ENCODE measurements at regions not wholly inside any gene's neighbourhood (a gene's known extent, or its start where the extent isn't known, plus 50 kb on each side); places are given as distances from the start of the nearest gene placed in this dataset.

GRCh38 chr13:31898378-31899071, 133.0 kb upstream of the FRY start:
- no peak for DNase-seq

GRCh38 chr13:31901985-31902384, 129.6 kb upstream of the FRY start:
- DNase-seq: no peak

DNA sequence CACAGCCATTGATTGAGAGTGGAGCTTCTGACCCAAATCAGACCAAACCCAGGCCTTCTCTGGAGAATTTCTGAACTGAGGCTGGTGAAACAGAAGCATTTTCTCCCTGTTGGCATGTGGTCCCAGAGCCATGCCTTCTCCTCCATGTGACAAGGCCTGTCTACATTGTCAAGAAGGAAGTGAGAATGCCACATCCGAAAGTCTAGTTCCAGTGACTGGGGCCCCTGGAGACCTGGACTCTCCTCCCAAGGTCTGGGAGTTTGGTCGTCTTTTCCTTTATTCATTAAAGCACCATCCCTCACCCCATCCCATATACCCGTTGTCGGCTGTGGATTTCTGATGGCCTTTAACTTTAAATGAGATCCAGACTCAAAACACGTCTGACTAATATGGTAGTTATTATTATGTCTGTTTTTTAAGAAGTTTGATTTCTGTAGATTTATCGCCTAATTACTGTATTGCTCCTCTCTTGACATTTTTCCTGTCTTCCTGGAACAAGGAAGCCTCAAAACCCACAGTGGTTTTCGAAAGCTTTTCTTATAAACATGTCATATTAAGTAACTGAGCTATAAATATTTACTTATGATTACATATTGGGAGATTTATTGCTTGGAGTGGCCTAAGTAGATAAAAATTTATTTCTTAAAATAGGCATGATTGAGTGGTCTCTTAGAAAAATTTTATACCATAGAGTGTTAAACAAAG, 128.3 kb upstream of the FRY start:
- no peak for DNase-seq

GRCh38 chr13:31904941-31905824, 126.4 kb upstream of the FRY start:
- no peak for DNase-seq

GRCh38 chr13:31905961-31906360, 125.6 kb upstream of the FRY start:
- no peak for DNase-seq

GRCh38 chr13:31908696-31909411, 122.7 kb upstream of the FRY start:
- no peak for DNase-seq

- peak; percentile 94 for DNase-seq
Observed at GRCh38 chr13:31909864-31910551, 121.6 kb upstream of the FRY start.

- DNase-seq: no peak
Observed at GRCh38 chr13:31910633-31911032, 120.9 kb upstream of the FRY start.

DNA sequence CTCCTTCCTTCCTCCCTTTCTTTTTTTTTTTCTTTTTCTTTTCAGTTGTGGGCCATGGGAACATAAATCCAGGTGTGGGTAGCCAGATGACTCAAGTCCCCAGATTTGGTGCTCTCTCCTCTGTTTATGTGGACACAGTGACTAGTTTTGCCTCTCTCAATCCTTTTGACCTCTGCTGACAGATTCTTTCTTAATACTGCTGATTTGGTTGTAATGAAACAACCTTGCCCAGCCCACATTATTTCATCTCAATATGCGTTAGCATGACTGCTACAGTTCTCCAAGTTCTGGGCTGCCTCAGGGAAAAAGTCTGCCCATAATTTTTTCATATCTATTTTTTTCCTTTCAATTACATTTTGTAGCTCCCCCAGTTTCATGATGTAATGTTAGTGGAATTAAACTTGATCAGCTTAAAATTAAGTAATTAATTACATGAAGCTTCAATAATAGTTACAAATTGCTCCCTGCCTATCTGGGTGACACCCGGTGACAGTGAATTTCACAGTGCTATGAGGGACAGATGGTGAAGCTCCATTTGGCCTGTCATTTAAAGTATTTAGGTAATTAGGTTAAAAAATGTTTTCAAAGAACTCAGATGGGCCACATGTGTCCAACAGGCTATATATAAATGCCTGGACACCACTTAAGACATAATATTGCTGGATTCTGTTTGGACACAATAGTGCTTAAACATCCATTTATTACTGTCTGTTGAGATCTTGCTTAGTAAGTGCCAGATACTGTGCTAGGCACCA, 118.8 kb upstream of the FRY start:
- no peak for DNase-seq

DNA sequence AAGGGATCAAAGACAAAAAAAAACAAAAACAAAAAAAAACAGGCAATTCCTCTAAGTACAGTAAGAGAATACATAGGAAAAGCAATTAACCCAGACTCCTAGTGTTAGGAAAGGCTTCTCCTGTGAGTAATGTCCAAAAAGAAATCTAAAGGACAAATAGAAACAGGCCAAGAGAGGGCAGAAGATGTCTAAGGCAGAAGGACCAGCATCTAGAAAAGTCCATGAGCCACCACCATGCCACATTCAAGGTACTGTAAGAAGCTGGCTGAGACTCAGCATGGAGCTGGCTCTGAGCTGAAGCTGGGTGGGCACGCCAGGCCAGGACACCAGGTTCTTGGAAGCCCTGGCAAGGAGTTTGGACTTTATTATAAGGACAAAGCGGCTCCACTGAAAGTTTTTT, 118.1 kb upstream of the FRY start:
- no peak for DNase-seq

DNA sequence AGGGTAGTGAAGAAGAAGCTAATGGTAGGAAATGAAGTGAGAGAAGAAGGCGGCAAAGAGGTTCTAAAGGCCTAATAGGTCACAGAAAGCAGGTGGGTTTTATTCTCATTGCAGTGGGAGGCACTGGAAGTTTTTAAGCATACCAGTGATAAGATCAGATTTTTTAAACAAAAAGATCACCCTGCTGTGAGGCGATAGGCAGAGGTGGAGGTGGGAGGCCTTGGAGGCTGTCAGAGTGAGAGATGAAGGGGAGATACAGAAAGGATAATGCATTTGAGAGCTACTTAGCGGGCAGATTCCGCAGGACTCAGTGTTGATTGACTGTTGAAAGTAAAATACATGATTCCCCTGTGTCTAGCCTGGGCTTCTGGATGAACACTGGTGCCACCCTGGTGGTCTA, 116.7 kb upstream of the FRY start:
- DNase-seq: no peak

DNA sequence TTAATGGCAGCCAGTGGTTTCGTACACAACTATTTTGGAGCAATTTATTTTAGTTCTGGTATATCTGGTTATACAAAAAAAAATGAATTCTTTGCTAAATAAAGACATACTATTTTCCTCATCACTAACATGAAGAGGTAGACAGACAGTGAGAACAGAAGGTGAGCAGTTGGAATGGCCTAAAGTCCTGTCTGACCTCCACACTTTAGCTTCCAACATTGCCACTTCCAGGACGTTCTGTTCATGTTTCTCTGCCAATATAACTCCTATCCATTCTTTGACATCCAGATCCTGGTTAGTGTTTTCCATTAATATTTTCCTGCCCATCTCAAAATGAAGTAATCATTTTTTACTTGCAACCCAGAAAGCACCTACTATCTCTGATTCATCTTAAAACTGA, 112.9 kb upstream of the FRY start:
- no peak for DNase-seq

DNA sequence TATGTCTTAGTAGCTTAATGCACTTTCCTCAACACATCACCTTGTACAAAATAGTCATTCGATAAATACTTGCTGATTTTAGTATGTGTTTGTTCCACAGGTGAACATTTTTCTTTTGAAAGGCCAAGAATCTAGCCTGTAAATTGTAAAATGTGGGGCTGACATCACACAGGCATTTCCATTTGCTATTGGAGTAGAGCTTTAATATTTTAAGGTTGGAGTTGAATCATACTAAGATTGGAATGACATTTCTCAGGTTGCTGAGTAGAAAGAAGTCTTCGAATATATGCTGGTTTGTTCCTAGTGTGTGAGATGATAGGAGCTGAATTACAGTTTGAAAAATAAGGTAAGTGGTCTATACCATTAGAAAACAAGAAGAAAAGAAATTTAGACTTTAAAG, 112.3 kb upstream of the FRY start:
- DNase-seq: no peak

DNA sequence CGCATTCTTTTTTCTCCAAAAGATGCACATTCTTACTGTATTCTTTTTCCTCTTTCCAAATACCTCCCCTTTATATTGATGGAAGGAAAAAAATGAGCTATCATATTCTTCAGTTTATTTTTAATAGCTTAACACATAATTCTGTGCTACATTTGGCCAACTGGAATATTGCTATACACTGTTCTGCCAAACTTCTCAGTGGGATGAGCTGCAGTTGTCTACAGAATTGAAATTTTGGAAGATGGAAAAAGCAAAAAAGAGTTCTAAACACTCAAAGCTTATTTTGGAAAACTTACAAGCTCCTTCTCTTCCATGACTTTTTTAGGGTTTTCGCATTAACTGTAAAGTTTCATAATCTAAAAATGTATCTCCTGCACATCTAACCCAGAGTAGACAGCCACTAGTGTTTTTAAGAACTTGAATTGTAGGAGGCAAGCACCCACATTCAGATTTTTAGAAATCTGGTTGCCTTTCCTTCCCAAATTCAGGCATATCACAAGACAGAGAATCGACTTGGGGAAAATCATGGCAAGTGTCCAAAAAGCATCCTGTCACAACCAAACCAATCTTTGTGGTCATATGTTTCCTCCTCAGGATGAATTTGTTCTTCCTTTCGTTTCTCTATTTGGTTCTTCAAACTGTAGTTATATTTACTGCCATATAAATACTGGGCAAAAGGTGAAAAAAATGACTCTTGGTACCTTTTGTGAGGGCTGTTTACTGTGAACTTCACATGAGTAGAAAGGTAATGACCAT, 111.4 kb upstream of the FRY start:
- DNase-seq: no peak

DNA sequence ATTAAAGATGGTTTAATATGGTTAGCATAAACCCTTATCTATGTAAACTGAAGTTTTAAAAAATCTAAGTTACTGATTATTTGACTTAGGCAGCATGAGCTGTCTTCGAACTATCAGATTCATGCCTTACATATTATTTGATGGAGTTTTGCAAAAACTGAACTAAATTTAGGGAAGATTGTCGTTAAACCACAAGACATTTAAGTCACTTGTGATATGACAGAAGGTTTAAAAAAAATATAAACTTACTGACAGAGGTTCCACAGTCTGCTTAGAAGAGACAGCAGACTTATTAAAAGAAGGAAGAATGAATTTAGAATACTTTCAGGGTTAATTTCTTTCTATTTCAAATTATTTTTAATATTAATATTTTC, 110.9 kb upstream of the FRY start:
- DNase-seq: no peak

DNA sequence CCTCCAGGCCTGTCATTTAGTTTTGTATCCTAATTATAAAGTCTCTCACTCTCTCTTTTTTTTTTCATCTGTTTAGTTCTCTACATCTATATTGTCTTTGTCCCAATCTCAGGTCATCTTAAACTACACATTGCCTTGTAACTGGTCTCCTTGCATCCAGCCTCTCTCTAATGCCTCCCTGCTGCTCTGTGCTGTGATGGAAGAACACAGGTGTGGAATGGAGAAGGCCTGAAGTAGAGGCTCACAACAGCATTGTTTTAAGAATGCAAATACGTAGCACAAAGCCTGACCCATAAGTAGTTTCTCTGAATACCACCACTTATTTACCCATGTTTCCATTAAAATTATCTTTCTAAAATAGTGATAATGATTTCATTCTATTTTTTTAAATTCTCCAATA, 108.8 kb upstream of the FRY start:
- no peak for DNase-seq

- DNase-seq: no peak
Observed at GRCh38 chr13:31923134-31923763, 108.3 kb upstream of the FRY start.

DNA sequence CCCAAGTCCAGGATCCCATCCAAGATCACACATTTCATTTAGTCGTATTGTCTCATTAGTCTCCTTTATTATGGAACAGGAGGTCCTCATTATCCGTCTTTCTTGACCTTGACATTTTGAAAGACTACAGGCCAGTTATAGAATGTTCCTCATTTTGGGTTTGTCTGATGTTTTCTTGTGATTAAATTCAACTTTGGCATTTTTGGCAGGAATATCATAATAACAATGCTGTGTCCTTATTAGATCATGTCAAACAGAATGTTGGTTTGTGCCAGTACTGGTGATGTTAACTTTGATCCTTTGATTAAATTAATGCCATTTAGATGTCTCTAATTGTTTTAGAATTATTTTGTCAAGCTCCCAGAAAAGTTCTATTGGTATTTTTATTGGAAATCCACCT, 106.5 kb upstream of the FRY start:
- no peak for DNase-seq

- peak; percentile 50 for DNase-seq
Observed at GRCh38 chr13:31927219-31927653, 104.3 kb upstream of the FRY start.

DNA sequence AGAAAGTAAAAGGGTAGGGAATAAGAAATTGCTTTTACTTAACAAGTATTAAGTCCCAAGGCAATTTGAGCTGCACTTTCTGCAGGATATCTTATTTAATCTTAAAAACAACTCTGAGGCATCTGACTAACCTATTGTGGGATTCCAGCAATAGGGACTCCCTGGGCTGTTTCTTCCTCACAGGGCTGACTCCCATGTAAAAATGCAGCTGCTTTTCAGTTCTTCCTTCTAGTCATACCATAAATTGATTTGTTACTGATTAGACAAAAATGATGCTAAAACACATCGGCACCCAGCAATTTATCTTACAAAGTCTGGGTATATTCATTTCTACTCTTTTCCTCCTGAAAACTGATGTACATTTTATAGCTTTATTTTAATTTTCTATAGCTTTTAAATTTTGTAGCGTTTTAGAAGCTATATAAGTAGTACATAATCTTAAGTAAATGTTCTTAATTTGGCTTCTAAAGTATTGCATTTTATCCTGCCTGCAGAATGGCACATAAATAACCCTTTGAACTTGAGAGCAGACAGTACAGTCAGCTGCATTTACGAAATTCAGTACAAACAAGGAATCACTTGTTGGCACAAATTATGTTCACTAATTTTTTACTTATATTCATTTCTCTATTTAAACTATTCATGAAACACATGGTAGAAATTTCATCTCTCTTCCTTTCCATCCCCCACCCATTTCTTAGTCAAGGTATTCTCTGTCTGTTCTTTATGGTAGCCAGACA, 102.4 kb upstream of the FRY start:
- no peak for DNase-seq

Data from NCI-H526 treated with DMSO at 0.1 percent for 48 hours (cell line).